CD4-positive, alpha-beta T cell treated with Interleukin-12 subunit alpha and Interleukin-12 subunit beta, for 1 hour (primary cell): ENCODE measurements at regions not wholly inside any gene's neighbourhood (a gene's known extent, or its start where the extent isn't known, plus 50 kb on each side); places are given as distances from the start of the nearest gene placed in this dataset.
"Not testable (repeated sequence)": the region's sequence is repeated elsewhere in the genome, so short reads cannot be mapped to it uniquely, and the experiment has no call there.

ENCODE experiments used
- DNase-seq: peaks from one replicate; pipeline ENCODE4 v3.0.0-alpha.2; 2020

DNA sequence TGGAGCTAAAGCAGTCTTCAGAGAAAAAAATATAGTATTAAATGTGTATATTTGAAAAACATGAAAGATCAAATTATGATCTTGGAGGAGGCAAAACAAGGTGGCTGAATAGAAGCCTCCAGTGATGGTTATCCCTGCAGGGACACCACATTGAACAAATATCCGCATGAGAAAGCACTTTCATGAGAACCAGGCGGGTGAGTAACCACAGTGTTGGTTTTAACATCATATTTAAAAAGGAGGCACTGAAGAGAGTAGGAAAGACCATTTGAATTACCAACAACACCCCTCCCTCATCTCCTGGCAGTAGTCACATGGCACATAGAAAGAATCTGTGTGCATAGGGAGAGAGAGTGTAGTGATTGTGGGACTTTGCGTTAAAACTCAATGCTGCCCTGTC, 759.6 kb upstream of the NRXN1 start:
- DNase-seq: no peak

DNA sequence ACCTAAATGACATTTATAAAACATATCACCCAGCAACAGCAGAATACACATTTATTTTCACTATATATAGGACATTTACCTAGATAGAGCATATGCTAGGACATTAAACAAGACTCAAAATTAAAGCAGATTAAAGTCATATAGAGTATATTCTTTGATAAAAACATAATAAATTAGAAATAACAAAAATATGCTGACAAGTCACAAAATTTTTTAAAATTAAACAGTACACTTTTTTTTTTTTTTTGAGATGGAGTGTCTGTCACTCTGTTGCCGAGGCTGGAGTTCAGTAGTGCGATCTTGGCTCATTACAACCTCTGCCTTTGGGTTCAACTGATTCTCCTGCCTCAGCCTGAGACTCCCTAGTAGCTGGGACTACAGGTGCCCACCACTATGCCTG, 758.9 kb upstream of the NRXN1 start:
- no peak for DNase-seq

DNA sequence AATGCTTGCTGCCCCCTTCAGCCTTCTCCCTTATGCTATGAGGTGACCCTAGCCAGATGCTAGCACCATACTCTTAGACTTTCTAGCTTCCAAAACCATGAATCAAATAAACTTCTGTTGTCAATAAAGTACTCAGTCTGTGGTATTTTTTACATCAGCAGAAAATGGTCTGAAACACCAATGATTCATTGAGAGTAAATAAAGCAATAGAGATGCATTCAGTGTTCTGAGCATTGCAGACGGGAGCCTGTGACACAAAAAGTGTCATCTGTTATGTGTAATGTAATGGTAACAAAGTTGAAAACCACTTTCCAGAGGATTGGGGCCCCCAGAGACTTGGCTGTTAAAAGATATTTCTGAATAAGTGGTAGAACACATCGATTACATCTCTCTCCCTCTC, 758.0 kb upstream of the NRXN1 start:
- no peak for DNase-seq

DNA sequence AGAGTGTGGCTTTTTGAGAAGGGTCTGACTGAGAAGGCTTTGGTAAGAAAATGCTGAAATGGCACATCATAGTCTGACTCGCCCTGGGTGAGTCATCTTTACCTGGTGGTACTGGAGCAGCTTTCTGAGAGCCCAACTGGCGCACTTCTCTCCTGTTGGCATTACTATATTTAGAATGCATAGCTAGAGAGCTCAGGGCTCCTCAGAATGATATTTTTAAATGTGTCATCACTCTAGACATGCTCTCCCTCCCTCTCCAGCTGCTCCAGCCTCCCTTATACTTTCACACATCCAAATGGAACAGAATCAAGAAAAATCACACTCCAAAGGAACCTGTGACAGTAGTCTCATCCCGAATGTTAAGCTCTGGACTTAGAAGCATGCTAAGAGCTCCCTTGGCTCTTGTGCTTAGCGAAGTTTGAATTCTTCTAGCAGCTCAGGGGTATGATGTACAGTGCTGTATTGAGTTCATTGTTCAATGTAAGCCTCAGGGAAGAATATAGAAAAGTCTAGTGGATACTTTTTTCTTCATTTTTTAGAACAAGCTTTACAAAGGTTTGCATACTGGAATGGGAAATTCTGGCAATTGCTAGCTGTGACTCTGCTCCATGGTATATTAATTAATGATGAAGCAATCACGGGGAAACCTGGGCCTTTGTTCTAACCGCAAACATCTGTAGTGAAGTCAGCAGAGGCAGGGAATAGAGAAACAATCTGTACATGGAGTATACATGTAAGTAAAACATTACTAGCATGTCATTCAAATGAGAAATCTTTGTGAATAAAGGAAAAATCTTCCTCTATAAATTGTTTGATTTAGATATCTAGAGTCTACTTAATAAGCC, 751.2 kb upstream of the NRXN1 start:
- no peak for DNase-seq

DNA sequence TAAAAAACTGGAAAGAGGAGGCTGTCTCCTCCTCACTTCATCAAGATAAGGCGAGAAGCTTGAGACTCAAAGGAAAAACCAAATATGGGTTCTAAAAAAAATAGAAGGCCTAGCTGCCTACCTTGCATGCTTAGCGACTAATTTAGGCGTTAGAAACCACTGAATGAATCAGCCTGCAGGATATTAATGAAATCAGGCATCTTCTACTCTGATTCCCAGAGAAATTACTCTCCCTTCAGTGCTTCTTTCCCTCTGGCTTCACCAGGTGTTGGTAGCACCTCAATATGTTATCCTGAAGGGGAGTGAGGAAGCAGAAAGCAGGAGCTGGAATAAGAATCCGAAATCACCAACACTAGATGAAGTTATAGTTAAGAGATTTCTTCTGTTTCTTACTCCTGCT, 749.8 kb upstream of the NRXN1 start:
- DNase-seq: no peak

DNA sequence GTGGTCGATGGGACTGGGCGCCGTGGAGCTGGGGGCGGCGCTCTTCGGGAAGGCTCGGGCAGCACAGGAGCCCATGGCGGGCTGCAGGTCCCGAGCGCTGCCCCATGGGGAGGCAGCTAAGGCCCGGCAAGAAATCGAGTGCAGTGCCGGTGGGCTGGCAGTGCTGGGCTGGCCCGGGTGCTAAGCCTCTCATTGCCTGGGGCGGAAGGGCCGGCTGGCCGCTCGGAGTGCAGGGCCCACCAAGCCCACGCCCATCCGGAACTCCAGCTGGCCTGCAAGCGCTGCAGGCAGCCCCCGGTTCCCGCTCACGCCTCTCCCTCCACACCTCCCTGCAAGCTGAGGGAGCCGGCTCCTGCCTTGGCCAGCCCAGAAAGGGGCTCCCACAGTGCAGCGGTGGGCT, 748.4 kb upstream of the NRXN1 start:
- DNase-seq: no peak

DNA sequence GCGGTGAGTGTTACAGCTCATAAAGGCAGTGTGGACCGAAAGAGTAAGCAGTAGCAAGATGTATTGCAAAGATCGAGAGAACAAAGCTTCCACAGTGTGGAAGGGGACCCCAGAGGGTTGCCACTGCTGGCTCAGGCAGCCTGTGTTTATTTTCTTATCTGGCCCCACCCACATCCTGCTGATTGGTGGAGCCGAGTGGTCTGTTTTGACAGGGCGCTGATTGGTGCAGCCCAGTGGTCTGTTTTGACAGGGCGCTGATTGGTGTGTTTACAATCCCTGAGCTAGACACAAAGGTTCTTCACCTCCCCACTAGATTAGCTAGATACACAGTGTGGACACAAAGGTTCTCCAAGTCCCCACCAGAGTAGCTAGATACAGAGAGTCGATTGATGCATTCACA, 747.8 kb upstream of the NRXN1 start:
- DNase-seq: not testable (repeated sequence)

DNA sequence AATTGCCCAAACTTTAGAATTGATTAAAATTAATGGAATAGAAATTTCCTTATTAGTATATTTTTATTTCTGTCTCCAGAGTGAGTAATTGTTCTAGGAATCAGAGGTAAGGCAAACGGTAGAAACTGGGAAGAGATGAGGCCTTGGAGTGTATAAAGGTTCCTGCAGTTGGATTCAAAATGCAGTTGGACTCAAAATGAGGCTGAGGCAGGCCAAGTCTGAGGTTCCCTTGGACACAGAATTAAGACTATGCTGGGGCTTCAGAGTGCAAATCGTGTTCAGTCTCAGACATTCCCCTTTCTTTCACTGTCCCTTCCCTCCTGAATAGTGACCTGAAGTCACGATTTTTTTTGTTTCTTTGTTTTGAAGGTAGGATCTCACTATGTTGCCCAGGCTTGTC, 746.9 kb upstream of the NRXN1 start:
- no peak for DNase-seq

DNA sequence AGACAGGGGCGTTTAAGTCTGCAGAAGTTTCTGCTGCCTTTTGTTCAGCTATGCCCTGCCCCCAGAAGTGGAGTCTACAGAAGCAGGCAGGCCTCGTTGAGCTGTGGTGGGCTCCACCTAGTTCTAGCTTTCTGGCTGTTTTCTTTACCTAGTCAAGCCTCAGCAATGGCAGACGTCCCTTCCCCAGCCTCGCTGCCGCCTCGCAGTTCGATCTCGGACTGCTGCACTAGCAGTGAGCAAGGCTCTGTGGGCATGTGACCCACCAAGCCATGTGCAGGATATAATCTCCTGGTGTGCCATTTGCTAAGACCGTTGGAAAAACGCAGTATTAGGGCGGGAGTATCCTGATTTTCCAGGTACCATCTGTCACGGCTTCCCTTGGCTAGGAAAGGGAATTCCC, 742.7 kb upstream of the NRXN1 start:
- not testable (repeated sequence) for DNase-seq

DNA sequence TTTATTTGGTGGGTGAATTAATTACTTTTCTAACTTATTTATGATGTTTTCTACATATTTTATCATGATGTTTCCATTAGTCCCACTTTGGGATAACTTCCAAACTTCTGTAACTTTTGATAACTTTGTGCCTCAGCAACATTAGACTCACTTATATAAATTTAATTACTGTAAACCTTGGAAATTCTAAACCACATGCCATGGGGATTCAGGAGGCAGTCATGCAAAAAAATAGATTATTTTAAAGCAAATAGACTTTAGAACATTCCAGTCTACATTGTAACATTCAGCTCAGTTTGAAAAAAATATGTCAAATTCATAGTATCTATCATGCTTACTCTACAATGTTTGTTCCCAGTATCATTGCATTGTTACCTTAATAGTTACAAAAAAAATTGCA, 728.5 kb upstream of the NRXN1 start:
- DNase-seq: no peak

DNA sequence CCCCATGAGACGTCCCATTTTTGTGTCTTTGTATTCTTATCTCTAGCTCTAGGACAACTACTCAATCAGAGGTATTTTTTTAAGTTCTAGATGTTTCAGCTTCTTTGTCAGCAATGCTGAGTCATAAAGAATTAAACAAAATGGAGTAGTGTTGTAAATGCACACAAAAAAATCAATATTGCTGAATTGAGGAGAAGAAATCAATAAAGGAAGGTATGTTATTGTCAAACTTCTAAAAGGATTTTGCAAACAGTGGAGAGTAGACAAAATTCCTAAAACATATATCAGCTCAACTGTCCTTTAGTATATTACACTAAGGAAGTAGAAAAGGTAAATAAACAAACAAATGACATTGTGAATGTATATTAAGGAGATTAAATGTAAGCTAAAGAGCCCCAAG, 726.1 kb upstream of the NRXN1 start:
- no peak for DNase-seq

DNA sequence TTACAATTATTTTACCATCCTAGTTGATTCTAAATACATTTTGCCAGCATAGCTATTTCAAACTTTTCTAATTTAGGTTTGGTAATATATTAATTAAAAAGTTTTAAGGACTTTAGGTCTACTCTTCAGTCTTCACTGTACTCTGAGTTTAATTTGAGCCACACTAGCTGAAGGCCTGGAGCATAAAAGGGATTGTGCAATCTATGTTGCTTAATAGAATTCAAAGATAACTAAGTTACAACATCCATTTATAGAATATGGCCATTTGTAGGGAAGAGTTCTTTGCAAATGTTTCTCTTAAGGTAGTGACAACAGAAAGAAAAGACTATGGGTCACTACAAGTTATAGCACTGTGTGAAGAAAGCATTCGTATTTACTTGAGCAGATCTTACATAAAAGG, 702.2 kb upstream of the NRXN1 start:
- DNase-seq: no peak

DNA sequence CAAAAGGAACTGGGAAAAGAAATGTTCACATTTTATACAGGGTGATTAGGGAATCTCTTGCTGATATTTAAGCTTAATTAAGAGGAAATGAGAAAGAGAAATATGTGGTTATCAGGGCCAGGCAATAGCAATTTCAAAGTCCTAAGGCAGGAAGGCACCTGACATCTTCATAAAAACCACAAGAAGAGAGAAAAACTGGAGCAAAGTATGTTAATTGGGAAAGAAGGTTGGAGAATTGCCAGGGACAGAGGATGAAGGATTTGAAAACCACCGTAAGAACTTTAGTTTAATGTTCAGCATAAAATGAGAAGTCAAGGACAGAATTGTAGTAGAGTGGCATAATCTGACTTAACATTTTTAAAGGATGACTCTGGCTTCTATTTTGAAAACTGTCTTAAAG, 691.8 kb upstream of the NRXN1 start:
- no peak for DNase-seq

DNA sequence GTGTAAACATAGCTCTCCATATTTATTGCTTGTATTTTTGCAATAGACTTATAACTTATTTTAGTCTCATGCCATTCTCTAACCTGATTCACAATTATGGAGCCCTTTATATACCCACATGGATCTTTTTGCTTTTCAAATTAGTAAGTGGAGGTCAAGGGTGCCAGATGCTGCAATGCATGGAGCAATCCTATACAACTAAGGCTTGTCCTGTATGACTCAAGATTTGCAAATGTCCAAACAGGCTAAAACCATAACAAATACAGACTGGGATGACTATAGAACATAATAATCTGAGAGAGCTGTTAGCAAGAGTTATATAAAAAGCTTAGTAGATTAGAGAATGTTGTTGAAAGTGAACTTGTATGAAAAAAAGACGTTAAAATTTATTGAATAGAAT, 690.4 kb upstream of the NRXN1 start:
- no peak for DNase-seq

DNA sequence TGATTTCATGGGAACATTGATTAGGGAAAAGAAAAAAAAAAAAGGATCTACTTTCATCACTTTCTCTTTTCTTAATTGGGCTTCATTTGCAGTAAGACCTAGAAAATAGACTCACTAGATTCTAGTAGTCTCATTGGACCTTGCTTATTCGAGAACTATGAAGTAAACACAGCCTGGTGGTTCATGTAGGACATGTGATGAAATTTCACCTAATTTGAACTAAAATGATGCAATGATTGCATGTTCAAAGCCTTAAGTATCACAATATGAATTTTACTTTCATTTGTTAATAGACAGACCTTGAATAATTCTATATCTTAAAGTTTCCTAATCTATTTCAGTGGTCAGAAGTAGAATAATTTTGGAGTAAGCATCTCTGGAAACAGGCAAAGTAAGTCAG, 688.9 kb upstream of the NRXN1 start:
- no peak for DNase-seq

DNA sequence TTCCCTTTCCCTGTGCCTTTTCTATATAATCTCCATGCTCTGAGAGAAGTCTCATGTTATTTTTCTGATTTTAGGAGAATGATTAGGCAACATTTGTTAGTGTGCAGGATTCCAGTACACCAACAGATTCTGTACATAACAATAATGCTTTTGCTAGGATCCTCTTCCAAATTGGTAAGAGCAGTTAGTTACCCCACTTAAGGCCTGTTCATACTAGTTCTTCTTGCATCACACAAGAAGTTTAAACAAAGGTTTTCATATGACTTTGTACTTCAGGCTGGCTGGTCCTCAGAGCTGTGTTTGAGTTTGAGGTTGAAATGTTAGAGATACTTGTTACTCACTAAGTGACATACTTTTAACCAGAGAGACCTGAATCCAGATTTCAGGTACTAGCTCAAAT, 686.9 kb upstream of the NRXN1 start:
- no peak for DNase-seq

DNA sequence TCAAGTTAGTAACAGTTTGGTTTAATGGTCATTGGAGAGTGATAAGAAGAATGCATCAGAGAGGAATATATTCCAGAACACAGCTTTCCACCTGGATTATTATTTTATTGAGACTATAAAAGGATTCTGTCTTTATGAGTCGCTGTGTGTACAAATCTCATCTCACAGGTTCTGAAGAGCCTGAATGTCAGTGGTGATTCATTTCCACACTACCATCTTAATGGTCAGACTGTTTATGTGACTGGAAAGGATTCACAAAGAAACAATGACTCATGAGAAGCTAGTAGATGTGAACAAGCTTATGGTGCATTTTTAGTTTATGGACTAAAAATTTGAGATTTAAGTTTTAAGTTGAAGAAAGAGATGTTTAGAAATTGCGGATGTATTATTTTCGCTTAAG, 685.4 kb upstream of the NRXN1 start:
- DNase-seq: no peak

DNA sequence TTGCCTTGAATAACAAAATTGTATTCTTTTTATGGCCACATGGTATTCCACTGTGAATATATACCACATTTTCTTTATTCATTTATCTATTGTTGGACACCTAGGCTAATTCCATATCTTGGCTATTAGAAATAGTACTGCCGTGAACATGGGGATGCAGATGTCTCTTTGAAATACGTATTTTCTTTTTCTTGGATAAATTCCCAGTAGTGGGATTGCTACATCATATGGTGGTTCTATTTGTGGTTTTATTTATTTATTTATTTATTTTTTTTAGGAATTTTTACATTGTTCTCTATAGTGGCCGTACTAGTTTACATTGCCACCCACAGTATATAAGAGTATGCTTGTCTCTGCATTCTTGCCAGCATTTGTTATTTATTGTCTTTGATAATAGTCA, 679.8 kb upstream of the NRXN1 start:
- DNase-seq: no peak

DNA sequence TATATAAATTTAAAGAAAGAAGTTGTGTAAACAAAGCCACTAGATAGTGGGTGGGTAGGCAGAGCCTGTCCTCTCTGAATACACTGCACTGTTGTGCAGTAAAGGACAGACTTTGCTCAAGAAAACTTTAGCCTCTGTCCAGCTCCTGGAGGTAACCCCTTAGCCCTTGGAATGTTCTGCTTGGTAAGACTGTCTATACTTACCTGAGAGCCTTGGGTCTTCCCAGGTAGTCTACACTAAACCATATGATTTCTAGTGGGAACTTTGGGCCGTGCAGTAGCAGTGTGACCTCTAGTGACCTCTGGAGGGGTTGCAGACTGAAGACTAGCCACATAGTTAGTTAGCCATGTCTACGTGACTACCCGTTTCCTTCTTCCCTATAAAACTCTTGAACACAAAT, 678.3 kb upstream of the NRXN1 start:
- DNase-seq: no peak

DNA sequence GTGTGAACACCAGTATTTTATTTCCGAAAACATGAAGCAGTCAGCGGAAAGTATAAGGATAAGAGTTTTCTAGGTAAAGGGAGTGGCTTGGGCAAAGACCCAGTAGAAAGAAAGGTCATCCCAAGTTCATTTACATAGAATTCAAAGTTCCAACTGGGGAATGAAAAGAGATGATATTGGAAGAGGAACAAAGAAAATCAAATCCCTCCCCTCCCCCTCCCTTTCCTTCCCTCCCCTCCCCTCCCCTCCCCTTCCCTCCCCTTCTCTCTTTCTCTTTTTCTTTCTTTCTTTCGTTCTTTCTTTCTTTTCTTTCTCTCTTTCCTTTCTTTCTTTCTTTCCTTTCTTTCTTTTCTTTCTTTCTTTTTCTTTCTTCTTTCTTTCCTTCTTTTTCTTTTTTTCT, 675.7 kb upstream of the NRXN1 start:
- no peak for DNase-seq

DNA sequence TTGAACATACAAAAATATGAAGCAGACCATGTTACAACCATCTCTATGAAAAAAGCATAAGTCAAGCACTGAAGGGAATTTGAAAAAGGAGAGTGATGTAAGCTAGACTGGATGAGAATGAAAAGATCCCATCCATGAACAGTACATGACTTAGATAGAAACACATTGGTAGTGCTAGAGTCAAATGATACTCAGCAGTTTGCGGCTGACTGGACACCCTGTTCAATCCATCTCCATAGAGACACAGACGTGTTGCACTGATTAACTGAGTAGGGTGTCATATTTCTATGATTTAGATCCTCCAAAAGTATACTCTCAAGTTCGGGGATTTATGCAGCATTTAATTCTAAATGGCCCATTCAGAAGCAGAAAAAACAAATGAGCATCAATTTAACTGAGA, 674.3 kb upstream of the NRXN1 start:
- DNase-seq: no peak

DNA sequence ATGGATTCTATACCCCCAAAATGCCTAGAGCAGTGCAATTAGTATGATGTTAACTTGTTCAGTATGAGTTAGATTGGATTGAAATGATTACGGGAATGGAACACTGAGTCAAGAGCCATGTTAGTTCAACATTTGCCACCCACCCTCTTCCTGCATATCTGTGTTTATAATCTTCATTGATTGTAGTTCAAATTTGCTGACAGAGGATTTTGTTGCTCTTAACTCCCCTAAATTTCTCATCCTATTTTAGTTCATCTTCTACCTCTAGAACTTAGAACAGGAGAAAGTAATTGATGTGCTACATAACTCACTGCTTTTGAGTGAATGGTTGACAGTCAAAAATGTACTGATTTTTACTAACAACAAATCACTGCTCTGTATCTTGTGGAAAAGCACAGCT, 673.5 kb upstream of the NRXN1 start:
- DNase-seq: no peak

DNA sequence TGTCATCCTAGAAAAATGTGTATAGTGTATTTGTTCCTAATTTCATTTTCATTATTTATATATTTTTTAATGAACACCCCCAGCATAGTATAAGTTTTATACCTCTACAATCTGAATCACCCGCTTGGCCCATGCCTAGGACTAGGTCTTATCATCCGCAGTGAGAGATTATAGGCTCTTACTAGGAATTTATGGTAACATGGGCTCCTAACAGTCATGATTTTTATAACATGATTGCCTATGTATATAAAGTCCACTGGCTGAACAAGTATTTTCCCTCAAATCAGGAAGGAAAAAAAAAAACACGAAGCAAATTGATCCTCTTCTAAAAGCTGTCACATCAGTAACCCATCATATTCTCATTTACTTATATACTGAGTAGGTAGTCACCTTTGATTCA, 666.1 kb upstream of the NRXN1 start:
- DNase-seq: no peak

DNA sequence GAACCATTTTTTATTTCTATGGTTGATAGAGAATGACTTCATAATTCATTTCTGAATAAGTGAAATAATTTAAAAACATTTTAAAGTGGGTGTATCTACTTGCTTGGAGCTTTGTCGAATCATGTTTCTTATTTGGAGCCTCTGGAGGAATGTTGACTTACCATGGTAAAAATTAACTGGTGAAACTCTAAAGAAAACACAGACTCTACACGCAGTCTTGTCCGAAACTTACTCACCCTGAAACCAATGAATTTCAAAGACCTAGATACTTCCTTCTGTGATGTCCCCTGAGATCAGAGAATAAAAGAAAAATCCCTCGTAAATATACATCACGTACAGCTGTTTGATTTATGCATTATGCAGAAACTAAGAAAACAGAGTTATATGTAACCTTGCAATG, 665.2 kb upstream of the NRXN1 start:
- no peak for DNase-seq

DNA sequence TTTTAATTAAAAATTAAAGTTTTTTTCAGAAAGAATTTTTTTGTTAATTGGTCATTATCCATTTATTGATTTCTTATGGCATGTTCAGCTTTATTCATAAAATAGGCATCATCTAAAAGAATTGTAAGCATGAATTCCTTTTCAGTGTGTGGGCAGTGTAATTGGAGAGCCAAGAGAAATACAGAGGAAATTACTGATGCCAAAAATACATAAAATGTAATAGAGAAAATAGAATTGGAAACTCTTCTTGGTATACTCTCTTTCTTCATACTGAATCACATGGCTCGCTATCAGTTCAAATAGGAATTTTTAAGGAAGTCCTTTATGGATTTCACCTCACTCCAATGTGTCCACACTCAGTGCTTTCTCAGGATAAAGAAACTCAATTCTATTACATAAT, 663.6 kb upstream of the NRXN1 start:
- DNase-seq: no peak

DNA sequence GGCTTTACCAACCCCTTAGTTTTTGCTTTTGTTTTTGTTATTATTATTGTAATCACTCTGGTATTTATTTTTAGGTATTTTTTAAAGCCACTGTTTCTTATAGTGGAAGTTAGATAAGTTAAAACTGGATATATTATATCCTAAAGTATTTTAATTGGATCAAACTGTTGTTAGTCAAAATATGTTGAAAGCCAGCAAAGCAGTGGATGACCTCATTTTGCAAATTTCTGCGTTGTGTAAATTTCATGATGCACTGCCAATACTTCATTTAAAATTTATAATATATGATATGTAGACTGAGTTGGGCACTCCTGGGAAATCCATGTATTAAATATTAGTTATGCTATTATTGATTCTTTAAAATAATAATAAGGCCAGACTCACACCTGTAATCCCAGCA, 661.7 kb upstream of the NRXN1 start:
- DNase-seq: no peak
